ENCODE measurements at regions not wholly inside any gene's neighbourhood (a gene's known extent, or its start where the extent isn't known, plus 50 kb on each side); places are given as distances from the start of the nearest gene placed in this dataset.

DNA sequence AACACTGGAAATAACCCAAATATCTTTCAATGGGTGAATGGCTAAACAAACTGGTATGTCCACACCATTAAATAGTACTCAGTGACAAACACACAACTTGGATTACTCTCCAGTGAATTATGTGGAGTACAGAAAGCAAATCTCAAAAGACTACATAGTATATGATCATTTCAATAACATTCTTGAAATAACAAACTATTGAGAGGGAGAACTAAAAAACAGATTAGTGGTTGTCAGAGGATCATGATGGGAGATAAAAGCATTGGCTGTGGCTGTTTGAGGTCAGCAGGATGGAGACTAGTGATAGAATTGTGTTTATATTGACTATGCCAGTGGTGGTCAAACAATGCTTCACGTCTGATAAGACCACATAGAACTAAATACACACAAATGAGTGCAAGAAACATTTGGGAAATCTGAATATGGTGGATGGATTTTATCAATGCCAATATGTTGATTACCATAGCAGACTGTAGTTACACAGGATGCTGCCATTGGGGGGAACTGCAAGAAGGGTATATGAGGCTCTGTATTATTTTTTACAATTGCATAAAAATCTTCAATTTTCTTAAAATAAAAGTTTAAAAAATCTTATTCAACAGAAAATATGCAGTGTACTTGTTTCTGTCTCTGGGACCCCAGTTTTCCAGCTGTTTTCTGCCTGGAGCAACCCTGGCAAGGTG, 242.0 kb downstream of the TBXT start:
- no peak overlapping the region for H3K4me3 ChIP-seq (ENCODE audit: low read depth, poor library complexity, severe bottlenecking)
- DNase-seq (ENCODE audit: low spot score in 2 of 2): no peak
- intact Hi-C loops (cut with DNase I; ENCODE audit: low total_unique reads): no loop called here
- 77 to 93% methylated on average over 1 of the region's 1 CpG for WGBS, 2 donors
- TF ChIP-seq POLR2A (IDR thresholded peaks at IDR 0.05): no peak
- TF ChIP-seq, protein P1, sequence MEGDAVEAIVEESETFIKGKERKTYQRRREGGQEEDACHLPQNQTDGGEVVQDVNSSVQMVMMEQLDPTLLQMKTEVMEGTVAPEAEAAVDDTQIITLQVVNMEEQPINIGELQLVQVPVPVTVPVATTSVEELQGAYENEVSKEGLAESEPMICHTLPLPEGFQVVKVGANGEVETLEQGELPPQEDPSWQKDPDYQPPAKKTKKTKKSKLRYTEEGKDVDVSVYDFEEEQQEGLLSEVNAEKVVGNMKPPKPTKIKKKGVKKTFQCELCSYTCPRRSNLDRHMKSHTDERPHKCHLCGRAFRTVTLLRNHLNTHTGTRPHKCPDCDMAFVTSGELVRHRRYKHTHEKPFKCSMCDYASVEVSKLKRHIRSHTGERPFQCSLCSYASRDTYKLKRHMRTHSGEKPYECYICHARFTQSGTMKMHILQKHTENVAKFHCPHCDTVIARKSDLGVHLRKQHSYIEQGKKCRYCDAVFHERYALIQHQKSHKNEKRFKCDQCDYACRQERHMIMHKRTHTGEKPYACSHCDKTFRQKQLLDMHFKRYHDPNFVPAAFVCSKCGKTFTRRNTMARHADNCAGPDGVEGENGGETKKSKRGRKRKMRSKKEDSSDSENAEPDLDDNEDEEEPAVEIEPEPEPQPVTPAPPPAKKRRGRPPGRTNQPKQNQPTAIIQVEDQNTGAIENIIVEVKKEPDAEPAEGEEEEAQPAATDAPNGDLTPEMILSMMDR (IDR thresholded peaks at IDR 0.05): no peak

- DNase-seq (ENCODE audit: low spot score in 2 of 2): no peak
- intact Hi-C loops (cut with DNase I; ENCODE audit: low total_unique reads): no loop called here
- TF ChIP-seq, protein P1 (IDR thresholded peaks at IDR 0.05): no peak
- TF ChIP-seq POLR2A (IDR thresholded peaks at IDR 0.05): no peak
- no peak overlapping the region for H3K4me3 ChIP-seq (ENCODE audit: low read depth, poor library complexity, severe bottlenecking)
- 58 to 72% methylated on average over 6 of the region's 6 CpGs for WGBS, 2 donors
These were observed 245.3 kb downstream of the TBXT start for GRCh38 chr6:165922309-165922794.

- intact Hi-C loops (cut with DNase I; ENCODE audit: low total_unique reads): no loop called here
- TF ChIP-seq, protein P1 (IDR thresholded peaks at IDR 0.05): no peak
- DNase-seq (ENCODE audit: low spot score in 2 of 2): no peak
- WGBS, 2 donors: 77 to 81% methylated on average over 4 of the region's 4 CpGs
- no peak overlapping the region for H3K4me3 ChIP-seq (ENCODE audit: low read depth, poor library complexity, severe bottlenecking)
These were observed 246.6 kb downstream of the TBXT start for GRCh38 chr6:165920896-165921671.

- 91 to 93% methylated on average over 14 of the region's 14 CpGs for WGBS, 2 donors
- no peak for TF ChIP-seq POLR2A (IDR thresholded peaks at IDR 0.05)
- TF ChIP-seq, protein P1 (IDR thresholded peaks at IDR 0.05): no peak
- no peak for DNase-seq (ENCODE audit: low spot score in 2 of 2)
- intact Hi-C loops (cut with DNase I; ENCODE audit: low total_unique reads): no loop called here
- no peak overlapping the region for H3K4me3 ChIP-seq (ENCODE audit: low read depth, poor library complexity, severe bottlenecking)
These were observed 250.1 kb downstream of the TBXT start for GRCh38 chr6:165917576-165917975.

- no peak for TF ChIP-seq POLR2A (IDR thresholded peaks at IDR 0.05)
- TF ChIP-seq, protein P1 (IDR thresholded peaks at IDR 0.05): no peak
- 80 to 83% methylated on average over 10 of the region's 10 CpGs for WGBS, 2 donors
- intact Hi-C loops (cut with DNase I; ENCODE audit: low total_unique reads): no loop called here
- H3K4me3 ChIP-seq (ENCODE audit: low read depth, poor library complexity, severe bottlenecking): no peak overlapping the region
- DNase-seq (ENCODE audit: low spot score in 2 of 2): no peak
These were observed 252.2 kb upstream of the PDE10A start for GRCh38 chr6:165915022-165915770.

All from lower leg skin (tissue), 4 donors.